Loucy (cell line): ENCODE measurements at regions not wholly inside any gene's neighbourhood (a gene's known extent, or its start where the extent isn't known, plus 50 kb on each side); places are given as distances from the start of the nearest gene placed in this dataset.
"Not testable (repeated sequence)": the region's sequence is repeated elsewhere in the genome, so short reads cannot be mapped to it uniquely, and the experiment has no call there.

Experiments
- H2AFZ ChIP-seq: fragments of 200-600 bp; sonication (generic); 2 replicates; pipeline ENCODE4 v1.6.0; 2016; ENCODE audit warnings: antibody characterized with exemption, mild to moderate bottlenecking, low read length, moderate library complexity
- H3F3A ChIP-seq: fragments of 200-600 bp; 2 replicates; pipeline ENCODE4 v1.6.0; 2016; ENCODE audit warnings: antibody characterized with exemption, low read depth, mild to moderate bottlenecking
- H3K27me3 ChIP-seq: fragments of 200-600 bp; sonication (generic); 2 replicates; pipeline ENCODE4 v1.6.1; 2014; ENCODE audit warnings: low read length, mild to moderate bottlenecking; ENCODE audit not compliant: insufficient read depth, poor library complexity, severe bottlenecking
- H3K36me3 ChIP-seq: fragments of 200-600 bp; sonication (generic); 2 replicates; pipeline ENCODE4 v1.6.1; 2016; ENCODE audit warnings: low read length; ENCODE audit not compliant: insufficient read depth
- H3K4me1 ChIP-seq: fragments of 200-600 bp; sonication (generic); 2 replicates; pipeline ENCODE4 v1.5.1; 2014; ENCODE audit warnings: low read length, mild to moderate bottlenecking; ENCODE audit not compliant: insufficient read depth, poor library complexity, severe bottlenecking
- H3K4me2 ChIP-seq: fragments of 200-600 bp; sonication (generic); 2 replicates; pipeline ENCODE4 v1.6.0; 2014; ENCODE audit warnings: antibody characterized with exemption, low read length, low read depth, mild to moderate bottlenecking; ENCODE audit not compliant: poor library complexity, severe bottlenecking
- H3K4me3 ChIP-seq: fragments of 200-600 bp; sonication (generic); 2 replicates; pipeline ENCODE4 v1.5.1; 2014; ENCODE audit warnings: low read length, mild to moderate bottlenecking, mixed read lengths; ENCODE audit not compliant: poor library complexity, severe bottlenecking
- H3K79me2 ChIP-seq: fragments of 200-600 bp; sonication (generic); 2 replicates; pipeline ENCODE4 v1.6.1; 2014; ENCODE audit warnings: low read length; ENCODE audit not compliant: insufficient read depth
- H3K9ac ChIP-seq: fragments of 200-600 bp; sonication (generic); 2 replicates; pipeline ENCODE4 v1.6.0; 2014; ENCODE audit warnings: mild to moderate bottlenecking, low read depth, low read length, moderate library complexity; ENCODE audit not compliant: poor library complexity, severe bottlenecking
- H3K9me2 ChIP-seq: fragments of 200-600 bp; sonication (generic); replicated peaks from 2 replicates; pipeline ENCODE4 v1.6.1; 2016; ENCODE audit warnings: low read depth, low read length, mixed read lengths
- H3K9me3 ChIP-seq: fragments of 200-600 bp; sonication (generic); 2 replicates; pipeline ENCODE4 v1.6.1; 2014; ENCODE audit warnings: mild to moderate bottlenecking, antibody characterized with exemption, low read length, low read depth; ENCODE audit not compliant: insufficient read depth
- H4K20me1 ChIP-seq: fragments of 200-600 bp; sonication (generic); 2 replicates; pipeline ENCODE4 v1.6.0; 2014; ENCODE audit warnings: antibody characterized with exemption, low read length, mild to moderate bottlenecking; ENCODE audit not compliant: insufficient read depth, poor library complexity, severe bottlenecking
- CTCF ChIP-seq: fragments of 200-600 bp; sonication (generic); conservative IDR thresholded peaks from 2 replicates; pipeline ENCODE4 v1.5.1; 2014; ENCODE audit warnings: mild to moderate bottlenecking, antibody characterized with exemption, low read length
- EZH2phosphoT487 ChIP-seq: fragments of 200-600 bp; IDR thresholded peaks from 2 replicates; pipeline ENCODE4 v1.6.1; 2018; ENCODE audit warnings: antibody characterized with exemption, mild to moderate bottlenecking, moderate library complexity, borderline replicate concordance

GRCh38 chr10:29377333-29377961, 88.6 kb downstream of the LYZL1 start:
- Histone ChIP-seq H2AFZ (no peak overlapping the region), H3K36me3 (no peaks in the 10 kb centered on the region), H3K27me3 (no peaks in the 10 kb centered on the region), H3K4me1 (peaks cover 3% of the 10 kb centered on the region), H3K4me3 (no peak overlapping the region), H3K9ac (no peak overlapping the region), H3K9me2 (no peaks in the 10 kb centered on the region), H4K20me1 (no peaks in the 10 kb centered on the region), H3K79me2 (no peaks in the 10 kb centered on the region), H3K4me2 (no peak overlapping the region), H3K9me3 (no peaks in the 10 kb centered on the region), H3F3A (no peaks in the 10 kb centered on the region)
- TF ChIP-seq EZH2phosphoT487 (no peak), CTCF (peak; percentile 66)

GRCh38 chr10:29378106-29378505, 89.2 kb downstream of the LYZL1 start:
- Histone ChIP-seq H3K9me3 (no peaks in the 10 kb centered on the region), H4K20me1 (no peaks in the 10 kb centered on the region), H2AFZ (no peak overlapping the region), H3K27me3 (no peaks in the 10 kb centered on the region), H3K9me2 (no peaks in the 10 kb centered on the region), H3K4me2 (no peak overlapping the region), H3K4me3 (no peak overlapping the region), H3K79me2 (no peaks in the 10 kb centered on the region), H3K9ac (no peak overlapping the region), H3K4me1 (peaks cover 5% of the 10 kb centered on the region), H3F3A (no peaks in the 10 kb centered on the region), H3K36me3 (no peaks in the 10 kb centered on the region)
- TF ChIP-seq EZH2phosphoT487: no peak
- TF ChIP-seq CTCF: no peak

GRCh38 chr10:29379208-29379607, 90.3 kb downstream of the LYZL1 start:
- peaks cover 10% of the 10 kb centered on the region for H3K4me1 ChIP-seq
- no peaks in the 10 kb centered on the region for H3K9me3 ChIP-seq
- no peaks in the 10 kb centered on the region for H3K27me3 ChIP-seq
- H3K9me2 ChIP-seq: no peaks in the 10 kb centered on the region
- no peak overlapping the region for H3K4me3 ChIP-seq
- no peaks in the 10 kb centered on the region for H4K20me1 ChIP-seq
- TF ChIP-seq EZH2phosphoT487: no peak
- TF ChIP-seq CTCF: no peak
- no peaks in the 10 kb centered on the region for H3K79me2 ChIP-seq
- H3F3A ChIP-seq: no peaks in the 10 kb centered on the region
- no peak overlapping the region for H2AFZ ChIP-seq
- no peak overlapping the region for H3K9ac ChIP-seq
- H3K4me2 ChIP-seq: no peak overlapping the region
- H3K36me3 ChIP-seq: no peaks in the 10 kb centered on the region

GRCh38 chr10:29379777-29380598, 91.1 kb downstream of the LYZL1 start:
- not testable (repeated sequence) for H3K36me3 ChIP-seq, H3K27me3 ChIP-seq, H4K20me1 ChIP-seq, H3K9me3 ChIP-seq, H3K9ac ChIP-seq, H3F3A ChIP-seq, H3K9me2 ChIP-seq, H3K4me1 ChIP-seq, H3K79me2 ChIP-seq
- peak overlapping the region; percentile 50; the same call in 1 of the 2 replicates for H2AFZ ChIP-seq
- peak overlapping the region; percentile 56 for H3K4me2 ChIP-seq
- H3K4me3 ChIP-seq: peak overlapping the region; percentile 12
